Body of pancreas (tissue), 4 donors: ENCODE measurements at regions not wholly inside any gene's neighbourhood (a gene's known extent, or its start where the extent isn't known, plus 50 kb on each side); places are given as distances from the start of the nearest gene placed in this dataset.

ENCODE experiments used
- ATAC-seq: fragments of 150-250 bp; one replicate; pipeline ENCODE4 v1.9.1; 2016
- DNase-seq, 4 donors: peaks; one replicate each; pipeline ENCODE4 v3.0.0-alpha.2; 2019
- H3K27ac ChIP-seq, 4 donors: fragments of 200-600 bp; sonication (generic); 1 replicate in 3 of 4; 2 replicates in 1 of 4; pipeline versions ENCODE4 v1.5.1 to v1.6.1; 2016 to 2019; ENCODE audit warnings: mild to moderate bottlenecking in 1 of 4, mixed read lengths in 1 of 4, moderate library complexity in 1 of 4
- H3K27me3 ChIP-seq, 2 donors: fragments of 200-600 bp; sonication (generic); one replicate each; pipeline ENCODE4 v1.6.0; 2016; ENCODE audit warnings: mild to moderate bottlenecking in 1 of 2
- H3K36me3 ChIP-seq, 2 donors: fragments of 200-600 bp; sonication (generic); replicated peaks in 1 of 2; 2 replicates each; pipeline ENCODE4 v1.5.1; 2016; ENCODE audit warnings: low read depth in 2 of 2; ENCODE audit not compliant: insufficient read depth in 1 of 2
- H3K4me1 ChIP-seq: fragments of 200-600 bp; sonication (generic); one replicate; pipeline ENCODE4 v1.6.0; 2016
- H3K4me3 ChIP-seq, 2 donors: fragments of 200-600 bp; sonication (generic); 1 replicate in 1 of 2; 2 replicates in 1 of 2; pipeline ENCODE4 v1.5.1; 2016 to 2019
- H3K9me3 ChIP-seq, 3 donors: fragments of 200-600 bp; sonication (generic); 1 replicate in 2 of 3; 2 replicates in 1 of 3; pipeline ENCODE4 v1.5.1; 2016
- CTCF ChIP-seq, 7 experiments: fragments of 450-650 bp in 4 of 7; fragments of 200-600 bp in 3 of 7; sonication (generic) in 3 of 7; IDR thresholded peaks; one replicate each; pipeline ENCODE4 v1.5.1; 2016 to 2019; ENCODE audit warnings: antibody characterized with exemption in 7 of 7
- POLR2A ChIP-seq, 3 donors: fragments of 450-650 bp; IDR thresholded peaks; one replicate each; pipeline ENCODE4 v1.6.1; 2016; ENCODE audit warnings: antibody characterized with exemption in 3 of 3, mild to moderate bottlenecking in 2 of 3
- WGBS, 2 donors: methylation state at CpG; one replicate each; pipeline ENCODE4 v1.1.5; 2017; 5-methylcytosine and 5-hydroxymethylcytosine counted together
- intact Hi-C: fragments of 100-400 bp; cut with DNase I; formaldehyde crosslinking; loops from one replicate; pipeline ENCODE4 v1.15.1; 2023

DNA sequence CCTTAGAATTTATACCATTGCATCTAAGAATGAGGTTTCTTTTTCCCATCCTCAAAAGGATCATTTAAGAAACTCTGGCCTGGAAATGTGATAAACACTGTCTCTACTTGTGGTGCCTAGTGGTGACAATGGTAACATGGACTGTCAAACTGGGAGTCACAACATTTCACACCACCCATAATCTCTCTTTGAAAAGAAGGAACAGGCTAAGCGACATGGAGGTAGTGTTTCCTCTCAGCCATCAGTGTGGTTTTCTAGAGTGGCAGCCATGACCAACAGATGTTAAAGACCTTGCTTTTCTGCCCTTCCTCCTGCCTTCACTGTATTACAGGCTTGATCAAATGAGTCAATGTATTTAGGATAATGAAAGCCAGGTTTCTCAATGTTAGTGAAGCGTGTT, 283.1 kb upstream of the STAC start:
- Histone ChIP-seq H3K4me3 (no peak overlapping the region), H3K27ac (no peak overlapping the region), H3K9me3 (no peaks in the 10 kb centered on the region), H3K27me3 (no peaks in the 10 kb centered on the region), H3K36me3 (no peaks in the 10 kb centered on the region), H3K4me1 (no peaks in the 10 kb centered on the region)
- ATAC-seq (no peak), DNase-seq (no peak)
- 78 to 85% methylated on average over 2 of the region's 2 CpGs for WGBS, 2 donors
- no peak for TF ChIP-seq POLR2A (IDR thresholded peaks at IDR 0.05)
- TF ChIP-seq CTCF (IDR thresholded peaks at IDR 0.05): no peak
- intact Hi-C loops: no loop called here

GRCh38 chr3:36114353-36114752, 266.0 kb upstream of the STAC start:
- no peak for TF ChIP-seq CTCF (IDR thresholded peaks at IDR 0.05)
- Histone ChIP-seq H3K4me1 (no peaks in the 10 kb centered on the region), H3K9me3 (no peaks in the 10 kb centered on the region), H3K27me3 (no peaks in the 10 kb centered on the region), H3K27ac (no peak overlapping the region), H3K36me3 (no peaks in the 10 kb centered on the region), H3K4me3 (no peak overlapping the region)
- intact Hi-C loops: no loop called here
- no peak for ATAC-seq
- DNase-seq: no peak

DNA sequence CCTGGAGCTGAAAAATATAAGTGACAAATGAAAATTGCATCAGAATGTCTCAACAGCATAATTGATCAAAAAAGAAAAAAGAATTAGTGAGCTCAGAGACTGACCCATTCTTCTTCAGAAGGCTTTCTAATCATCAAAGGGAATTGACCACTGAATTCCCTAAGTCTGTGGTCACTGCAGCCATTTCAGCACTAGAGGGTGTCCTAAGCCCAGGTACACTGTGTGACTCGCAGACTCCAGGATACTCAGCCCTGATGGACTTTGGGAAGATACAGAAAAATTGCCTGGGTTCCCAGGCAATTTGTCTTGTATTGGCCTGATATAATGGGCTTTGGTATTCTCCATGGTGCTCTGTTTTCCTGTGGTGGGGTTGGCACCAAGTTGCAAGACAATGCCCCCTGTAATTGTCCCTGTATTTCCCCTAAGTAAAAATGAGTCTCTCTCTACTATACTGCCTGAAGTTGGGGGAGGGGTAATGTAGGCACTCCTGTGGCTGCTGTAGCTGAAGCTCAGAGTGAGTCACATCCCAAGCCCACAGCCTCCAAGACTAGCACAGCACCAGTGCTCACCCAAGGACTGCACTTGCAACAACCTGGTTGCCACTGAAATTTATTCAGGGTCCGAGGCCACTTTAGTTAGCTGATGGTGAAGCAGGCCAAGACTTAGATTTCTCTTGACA, 256.0 kb upstream of the STAC start:
- TF ChIP-seq CTCF (IDR thresholded peaks at IDR 0.05): peak in 4 of 7 experiments; percentile 8 to 46 (median 26)
- TF ChIP-seq POLR2A (IDR thresholded peaks at IDR 0.05): no peak
- no peaks in the 10 kb centered on the region for H3K27me3 ChIP-seq
- no peaks in the 10 kb centered on the region for H3K9me3 ChIP-seq
- WGBS, 2 donors: 52 to 55% methylated on average over 2 of the region's 2 CpGs
- ATAC-seq (no peak), DNase-seq (peak in 1 of 4 donors; percentile 15)
- H3K27ac ChIP-seq: no peak overlapping the region
- intact Hi-C loops: no loop called here
- no peaks in the 10 kb centered on the region for H3K36me3 ChIP-seq
- no peaks in the 10 kb centered on the region for H3K4me1 ChIP-seq
- no peak overlapping the region for H3K4me3 ChIP-seq

- Histone ChIP-seq H3K36me3 (no peaks in the 10 kb centered on the region), H3K4me3 (no peak overlapping the region), H3K27ac (no peak overlapping the region), H3K4me1 (no peaks in the 10 kb centered on the region), H3K27me3 (no peaks in the 10 kb centered on the region), H3K9me3 (peaks cover 0 to 4% (median 0%) of the 10 kb centered on the region in 3 donors)
- TF ChIP-seq POLR2A (IDR thresholded peaks at IDR 0.05): no peak
- TF ChIP-seq CTCF (IDR thresholded peaks at IDR 0.05): no peak
- WGBS, 2 donors: 85 to 87% methylated on average over 2 of the region's 2 CpGs
- DNase-seq (no peak), ATAC-seq (no peak)
- intact Hi-C loops: no loop called here
Measured at GRCh38 chr3:36132214-36132613, 248.1 kb upstream of the STAC start.

- DNase-seq (no peak), ATAC-seq (no peak)
- intact Hi-C loops: no loop called here
- Histone ChIP-seq H3K36me3 (no peaks in the 10 kb centered on the region), H3K27me3 (no peaks in the 10 kb centered on the region), H3K9me3 (no peaks in the 10 kb centered on the region), H3K27ac (no peak overlapping the region), H3K4me1 (no peaks in the 10 kb centered on the region), H3K4me3 (no peak overlapping the region)
- no peak for TF ChIP-seq CTCF (IDR thresholded peaks at IDR 0.05)
- TF ChIP-seq POLR2A (IDR thresholded peaks at IDR 0.05): no peak
Measured at GRCh38 chr3:36135863-36136262, 244.4 kb upstream of the STAC start.
